HepG2 (cell line): ENCODE measurements at regions not wholly inside any gene's neighbourhood (a gene's known extent, or its start where the extent isn't known, plus 50 kb on each side); places are given as distances from the start of the nearest gene placed in this dataset.

Experiments
- ARHGAP35 ChIP-seq: sonication (generic); formaldehyde crosslinking; IDR thresholded peaks from 2 replicates; pipeline ENCODE4 v1.9.0; 2022; ENCODE audit warnings: mild to moderate bottlenecking, inconsistent platforms, moderate library complexity, missing genetic modification reagents, borderline replicate concordance
- CREM ChIP-seq, 2 experiments: sonication (generic) in 1 of 2; formaldehyde crosslinking in 1 of 2; IDR thresholded peaks; 2 replicates each; pipeline versions ENCODE4 v1.4.0 to v1.6.1; 2016 to 2020; ENCODE audit warnings: antibody characterized with exemption in 1 of 2, mild to moderate bottlenecking in 1 of 2, missing genetic modification reagents in 1 of 2
- FOSL1 ChIP-seq: sonication (generic); formaldehyde crosslinking; IDR thresholded peaks from 2 replicates; pipeline ENCODE4 v1.9.0; 2021; ENCODE audit warnings: missing genetic modification reagents, borderline replicate concordance
- FOXP4 ChIP-seq: sonication (generic); formaldehyde crosslinking; IDR thresholded peaks from 2 replicates; pipeline ENCODE4 v1.4.0; 2020; ENCODE audit warnings: missing genetic modification reagents
- HDAC2 ChIP-seq: sonication (generic); formaldehyde crosslinking; IDR thresholded peaks from 2 replicates; pipeline ENCODE4 v1.4.0; 2020; ENCODE audit warnings: missing genetic modification reagents
- HNF4A ChIP-seq: sonication (generic); formaldehyde crosslinking; IDR thresholded peaks from 2 replicates; pipeline ENCODE4 v1.4.0; 2020; ENCODE audit warnings: missing genetic modification reagents
- IRX3 ChIP-seq: sonication (generic); formaldehyde crosslinking; IDR thresholded peaks from 2 replicates; pipeline ENCODE4 v1.8.1; 2023; ENCODE audit warnings: mild to moderate bottlenecking, low read depth, missing genetic modification reagents, borderline replicate concordance
- KLF16 ChIP-seq, 2 experiments: sonication (generic) in 1 of 2; formaldehyde crosslinking in 1 of 2; IDR thresholded peaks; 2 replicates each; pipeline versions ENCODE4 v1.6.1 to v1.8.0; 2016 to 2023; ENCODE audit warnings: missing genetic modification reagents in 2 of 2, missing compliant biosample characterization in 1 of 2
- MYC ChIP-seq: sonication (generic); formaldehyde crosslinking; IDR thresholded peaks from 2 replicates; pipeline ENCODE4 v1.9.0; 2021; ENCODE audit warnings: missing genetic modification reagents, borderline replicate concordance
- NFKBIZ ChIP-seq: IDR thresholded peaks from 2 replicates; pipeline ENCODE4 v1.6.1; 2018; ENCODE audit warnings: missing genetic modification reagents, missing compliant biosample characterization
- NR2F2 ChIP-seq: IDR thresholded peaks from 2 replicates; pipeline ENCODE4 v1.6.1; 2012; ENCODE audit warnings: low read depth, inconsistent platforms, borderline replicate concordance
- NRL ChIP-seq: sonication (generic); formaldehyde crosslinking; IDR thresholded peaks from 2 replicates; pipeline ENCODE4 v1.5.0; 2020; ENCODE audit warnings: missing genetic modification reagents, mild to moderate bottlenecking, moderate library complexity, borderline replicate concordance
- RCOR2 ChIP-seq: IDR thresholded peaks from 2 replicates; pipeline ENCODE4 v1.6.1; 2016; ENCODE audit warnings: missing biosample characterization, missing genetic modification reagents
- SIN3B ChIP-seq: fragments of 150-350 bp; IDR thresholded peaks from 2 replicates; pipeline ENCODE4 v1.6.1; 2014; ENCODE audit warnings: low read length
- STAG1 ChIP-seq: sonication (generic); formaldehyde crosslinking; IDR thresholded peaks from 2 replicates; pipeline ENCODE4 v1.4.0; 2020; ENCODE audit warnings: missing genetic modification reagents
- TBL1XR1 ChIP-seq: fragments of 150-350 bp; IDR thresholded peaks from 2 replicates; pipeline ENCODE4 v1.6.1; 2014; ENCODE audit warnings: borderline replicate concordance, low read length; ENCODE audit not compliant: partially characterized antibody
- TBX2 ChIP-seq: sonication (generic); formaldehyde crosslinking; IDR thresholded peaks from 2 replicates; pipeline ENCODE4 v1.5.0; 2020; ENCODE audit warnings: missing genetic modification reagents, mild to moderate bottlenecking, borderline replicate concordance
- TCF12 ChIP-seq, 2 experiments: fragments of 450-650 bp in 1 of 2; sonication (generic) in 1 of 2; formaldehyde crosslinking in 1 of 2; IDR thresholded peaks; 2 replicates each; pipeline versions ENCODE4 v1.6.1 to v1.8.0; 2017 to 2022; ENCODE audit warnings: antibody characterized with exemption in 1 of 2, mild to moderate bottlenecking in 1 of 2, missing genetic modification reagents in 1 of 2, moderate library complexity in 1 of 2
- TEAD3 ChIP-seq: optimal IDR thresholded peaks from 2 replicates; pipeline ENCODE3; 2016; ENCODE audit warnings: borderline replicate concordance
- TRIM22 ChIP-seq: fragments of 450-650 bp; IDR thresholded peaks from 2 replicates; pipeline ENCODE4 v1.6.1; 2017
- ZNF350 ChIP-seq: sonication (generic); formaldehyde crosslinking; IDR thresholded peaks from 2 replicates; pipeline ENCODE4 v1.4.0; 2020; ENCODE audit warnings: mild to moderate bottlenecking, low read depth, missing genetic modification reagents, borderline replicate concordance
- ZNF430 ChIP-seq: sonication (generic); formaldehyde crosslinking; IDR thresholded peaks from 2 replicates; pipeline ENCODE4 v1.9.0; 2021; ENCODE audit warnings: mild to moderate bottlenecking, missing genetic modification reagents
- ZNF446 ChIP-seq: sonication (generic); formaldehyde crosslinking; IDR thresholded peaks from 2 replicates; pipeline ENCODE4 v1.5.0; 2020; ENCODE audit warnings: mild to moderate bottlenecking, missing genetic modification reagents
- ZNF530 ChIP-seq: sonication (generic); formaldehyde crosslinking; IDR thresholded peaks from 2 replicates; pipeline ENCODE4 v1.5.0; 2020; ENCODE audit warnings: low read depth, mild to moderate bottlenecking, missing genetic modification reagents
- ZNF547 ChIP-seq: sonication (generic); formaldehyde crosslinking; IDR thresholded peaks from 2 replicates; pipeline ENCODE4 v1.5.1; 2020; ENCODE audit warnings: mild to moderate bottlenecking, missing genetic modification reagents
- ZNF605 ChIP-seq: sonication (generic); formaldehyde crosslinking; IDR thresholded peaks from 2 replicates; pipeline ENCODE4 v1.8.0; 2022; ENCODE audit warnings: mild to moderate bottlenecking, missing genetic modification reagents

- TF ChIP-seq TRIM22 (no peak), RCOR2 (no peak), ZNF350 (CRISPR knock-in tag) (0 out of 2 replicates have a peak, but pooled peaks have one; percentile 62), NR2F2 (no peak), STAG1 (CRISPR knock-in tag) (peak; percentile 85), TEAD3 (CRISPR knock-in tag) (peak; percentile 94), ZNF446 (CRISPR knock-in tag) (no peak), ZNF547 (no peak), ZNF430 (no peak), ZNF530 (CRISPR knock-in tag) (no peak), NRL (no peak), HNF4A (CRISPR knock-in tag) (no peak), IRX3 (no peak), HDAC2 (CRISPR knock-in tag) (no peak; the same call in 1 of the 2 replicates), CREM (IDR thresholded peaks at IDR 0.05) (no peak), CREM (CRISPR knock-in tag; IDR thresholded peaks at IDR 0.05) (no peak), ARHGAP35 (CRISPR knock-in tag) (no peak), FOXP4 (CRISPR knock-in tag) (no peak), NFKBIZ (no peak), TCF12 (IDR thresholded peaks at IDR 0.05) (no peak), TCF12 (CRISPR knock-in tag; IDR thresholded peaks at IDR 0.05) (no peak), TBX2 (CRISPR knock-in tag) (no peak), SIN3B (no peak), ZNF605 (no peak), FOSL1 (CRISPR knock-in tag) (no peak), TBL1XR1 (no peak), MYC (CRISPR knock-in tag) (no peak), KLF16 (CRISPR knock-in tag; IDR thresholded peaks at IDR 0.05) (0 out of 4 replicates have a peak, but pooled peaks of 1 of the 2 experiments have one; percentile 33)
Measured at GRCh38 chr12:98397323-98398105, 117.9 kb upstream of the TMPO start (continued).
